Tibial artery (tissue), 4 donors: ENCODE measurements at regions not wholly inside any gene's neighbourhood (a gene's known extent, or its start where the extent isn't known, plus 50 kb on each side); places are given as distances from the start of the nearest gene placed in this dataset.

Source experiments
- DNase-seq, 2 donors: peaks; one replicate each; pipeline ENCODE4 v3.0.0-alpha.2; 2019
- H3K27ac ChIP-seq, 2 donors: fragments of 200-600 bp; sonication (generic) in 1 of 2; 1 replicate in 1 of 2; 2 replicates in 1 of 2; pipeline ENCODE4 v1.5.1; 2018 to 2019; ENCODE audit warnings: mild to moderate bottlenecking in 1 of 2
- H3K27me3 ChIP-seq, 2 donors: fragments of 200-600 bp; sonication (generic) in 1 of 2; one replicate each; pipeline versions ENCODE4 v1.5.1 to v1.6.0; 2016 to 2019
- H3K36me3 ChIP-seq, 3 donors: fragments of 200-600 bp; sonication (generic) in 2 of 3; one replicate each; pipeline ENCODE4 v1.5.1; 2016 to 2019; ENCODE audit warnings: mild to moderate bottlenecking in 2 of 3
- H3K4me1 ChIP-seq, 4 donors: fragments of 200-600 bp; sonication (generic) in 2 of 4; 1 replicate in 3 of 4; 2 replicates in 1 of 4; pipeline ENCODE4 v1.5.1; 2016 to 2019
- H3K4me3 ChIP-seq, 2 donors: fragments of 200-600 bp; sonication (generic) in 1 of 2; 1 replicate in 1 of 2; 2 replicates in 1 of 2; pipeline ENCODE4 v1.5.1; 2018 to 2019; ENCODE audit warnings: mild to moderate bottlenecking in 2 of 2
- H3K9me3 ChIP-seq, 3 donors: fragments of 200-600 bp; sonication (generic) in 1 of 3; one replicate each; pipeline ENCODE4 v1.5.1; 2016 to 2019
- intact Hi-C: fragments of 100-400 bp; cut with DNase I; formaldehyde crosslinking; loops from one replicate; pipeline ENCODE4 v1.15.0; 2023; ENCODE audit warnings: low total_unique reads
- TF ChIP-seq, protein P1 (sequence below), 2 experiments: fragments of 200-600 bp in 1 of 2; fragments of 450-650 bp in 1 of 2; IDR thresholded peaks; one replicate each; pipeline ENCODE4 v1.5.1; 2017 to 2019; ENCODE audit warnings: antibody characterized with exemption in 2 of 2, mild to moderate bottlenecking in 1 of 2, moderate library complexity in 1 of 2

DNA sequence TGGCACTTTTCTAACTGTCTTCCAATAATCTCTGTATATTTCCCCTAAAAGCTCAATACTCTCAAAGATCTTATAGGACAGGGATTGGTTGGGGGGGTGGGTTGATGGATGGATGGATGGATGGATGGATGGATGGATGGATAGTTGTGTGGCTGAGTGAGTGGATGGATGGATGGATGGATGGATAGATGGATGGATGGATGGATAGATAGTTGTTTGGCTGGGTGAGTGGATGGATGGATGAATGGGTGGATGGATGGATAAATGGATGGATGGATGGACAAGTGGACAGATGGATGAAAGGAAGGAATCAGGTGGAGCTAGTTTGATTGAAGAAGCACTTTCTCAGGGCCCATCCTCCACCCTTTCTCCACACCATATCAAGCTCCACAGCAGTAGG, 388.8 kb downstream of the CDC5L start:
- Histone ChIP-seq H3K27me3 (no peaks in the 10 kb centered on the region), H3K27ac (no peak overlapping the region), H3K9me3 (no peaks in the 10 kb centered on the region), H3K4me1 (no peaks in the 10 kb centered on the region), H3K36me3 (no peaks in the 10 kb centered on the region), H3K4me3 (no peak overlapping the region)
- no peak for DNase-seq
- intact Hi-C loops: no loop called here
- TF ChIP-seq, protein P1, sequence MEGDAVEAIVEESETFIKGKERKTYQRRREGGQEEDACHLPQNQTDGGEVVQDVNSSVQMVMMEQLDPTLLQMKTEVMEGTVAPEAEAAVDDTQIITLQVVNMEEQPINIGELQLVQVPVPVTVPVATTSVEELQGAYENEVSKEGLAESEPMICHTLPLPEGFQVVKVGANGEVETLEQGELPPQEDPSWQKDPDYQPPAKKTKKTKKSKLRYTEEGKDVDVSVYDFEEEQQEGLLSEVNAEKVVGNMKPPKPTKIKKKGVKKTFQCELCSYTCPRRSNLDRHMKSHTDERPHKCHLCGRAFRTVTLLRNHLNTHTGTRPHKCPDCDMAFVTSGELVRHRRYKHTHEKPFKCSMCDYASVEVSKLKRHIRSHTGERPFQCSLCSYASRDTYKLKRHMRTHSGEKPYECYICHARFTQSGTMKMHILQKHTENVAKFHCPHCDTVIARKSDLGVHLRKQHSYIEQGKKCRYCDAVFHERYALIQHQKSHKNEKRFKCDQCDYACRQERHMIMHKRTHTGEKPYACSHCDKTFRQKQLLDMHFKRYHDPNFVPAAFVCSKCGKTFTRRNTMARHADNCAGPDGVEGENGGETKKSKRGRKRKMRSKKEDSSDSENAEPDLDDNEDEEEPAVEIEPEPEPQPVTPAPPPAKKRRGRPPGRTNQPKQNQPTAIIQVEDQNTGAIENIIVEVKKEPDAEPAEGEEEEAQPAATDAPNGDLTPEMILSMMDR (IDR thresholded peaks at IDR 0.05): no peak

DNA sequence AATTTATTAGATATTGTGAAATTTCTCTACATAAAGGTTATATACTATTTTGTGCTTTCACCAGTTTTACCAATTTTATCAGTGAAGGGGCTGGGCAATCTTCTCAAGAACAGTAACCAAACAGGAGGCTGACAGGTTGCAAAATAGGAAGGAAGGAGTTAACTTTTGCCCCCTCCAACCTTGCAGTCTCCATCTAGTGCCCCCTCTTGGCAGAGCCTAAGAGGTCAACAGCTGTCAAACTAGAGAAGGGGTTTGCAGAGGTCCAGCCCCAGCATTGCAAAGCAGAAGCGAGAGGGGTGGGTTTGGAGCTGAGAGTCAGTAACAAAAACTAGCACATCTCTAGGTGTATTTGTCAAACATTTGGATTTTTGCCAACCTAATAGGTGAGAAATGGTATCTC, 391.0 kb downstream of the CDC5L start:
- Histone ChIP-seq H3K36me3 (no peaks in the 10 kb centered on the region), H3K4me1 (no peaks in the 10 kb centered on the region), H3K4me3 (no peak overlapping the region), H3K9me3 (no peaks in the 10 kb centered on the region), H3K27me3 (no peaks in the 10 kb centered on the region), H3K27ac (no peak overlapping the region)
- TF ChIP-seq, protein P1 (IDR thresholded peaks at IDR 0.05): no peak
- intact Hi-C loops: no loop called here
- no peak for DNase-seq
